ENCODE measurements at regions not wholly inside any gene's neighbourhood (a gene's known extent, or its start where the extent isn't known, plus 50 kb on each side); places are given as distances from the start of the nearest gene placed in this dataset.

GRCh38 chr1:63000508-63000907 lies 216.6 kb downstream of the ATG4C start:
- H4K20me1 ChIP-seq (ENCODE audit: insufficient read depth): no peaks in the 10 kb centered on the region
- no peak overlapping the region for H3K4me3 ChIP-seq (ENCODE audit: low read length)
- H3K36me3 ChIP-seq (ENCODE audit: insufficient read depth, low read length): no peaks in the 10 kb centered on the region
- no peaks in the 10 kb centered on the region for H3K79me2 ChIP-seq (replicated peaks; ENCODE audit: insufficient read depth, low read length)
- TF ChIP-seq TAF1 (IDR thresholded peaks at IDR 0.05; ENCODE audit: low read depth): no peak
- TF ChIP-seq REST (IDR thresholded peaks at IDR 0.05; ENCODE audit: borderline replicate concordance): no peak
- H3K9me3 ChIP-seq (ENCODE audit: low read length): no peaks in the 10 kb centered on the region
- no peak overlapping the region for H2AFZ ChIP-seq (ENCODE audit: low read depth, low read length)
- H3K9ac ChIP-seq (ENCODE audit: low read length): no peak overlapping the region
- no peaks in the 10 kb centered on the region for H3F3A ChIP-seq (ENCODE audit: insufficient read depth, low read length, poor library complexity, severe bottlenecking)
- H3K9me2 ChIP-seq (ENCODE audit: insufficient read depth, low read length): no peaks in the 10 kb centered on the region
- H3K4me2 ChIP-seq (ENCODE audit: low read length): no peak overlapping the region
- no peak overlapping the region for H3K27ac ChIP-seq (ENCODE audit: low read length)
- no peaks in the 10 kb centered on the region for H3K27me3 ChIP-seq (ENCODE audit: insufficient read depth, low read depth, low read length)

- Histone ChIP-seq H3K27ac (ENCODE audit: low read length) (no peak overlapping the region), H3K9ac (ENCODE audit: low read length) (no peak overlapping the region), H3K79me2 (replicated peaks; ENCODE audit: insufficient read depth, low read length) (no peaks in the 10 kb centered on the region), H2AFZ (ENCODE audit: low read depth, low read length) (no peak overlapping the region), H3K4me3 (ENCODE audit: low read length) (no peak overlapping the region), H4K20me1 (ENCODE audit: insufficient read depth) (no peaks in the 10 kb centered on the region), H3K4me2 (ENCODE audit: low read length) (no peak overlapping the region), H3K9me3 (ENCODE audit: low read length) (no peaks in the 10 kb centered on the region), H3K27me3 (ENCODE audit: insufficient read depth, low read depth, low read length) (no peaks in the 10 kb centered on the region), H3F3A (ENCODE audit: insufficient read depth, low read length, poor library complexity, severe bottlenecking) (no peaks in the 10 kb centered on the region), H3K36me3 (ENCODE audit: insufficient read depth, low read length) (no peaks in the 10 kb centered on the region), H3K9me2 (ENCODE audit: insufficient read depth, low read length) (no peaks in the 10 kb centered on the region)
- TF ChIP-seq TAF1 (IDR thresholded peaks at IDR 0.05; ENCODE audit: low read depth): no peak
- peak; percentile 34 for TF ChIP-seq CTCF (IDR thresholded peaks at IDR 0.05; ENCODE audit: poor library complexity, severe bottlenecking)
- no peak for TF ChIP-seq REST (IDR thresholded peaks at IDR 0.05; ENCODE audit: borderline replicate concordance)
- no peak for TF ChIP-seq MXI1 (conservative IDR thresholded peaks at IDR 0.05; ENCODE audit: poor library complexity, severe bottlenecking)
- TF ChIP-seq POLR2AphosphoS5 (IDR thresholded peaks at IDR 0.05): no peak
- peak; percentile 51 for TF ChIP-seq RAD21 (conservative IDR thresholded peaks at IDR 0.05)
- TF ChIP-seq SMC3 (conservative IDR thresholded peaks at IDR 0.05; ENCODE audit: poor library complexity): peak; percentile 29
- TF ChIP-seq EP300 (conservative IDR thresholded peaks at IDR 0.05; ENCODE audit: poor library complexity, severe bottlenecking): no peak
- no peak for TF ChIP-seq EZH2 (IDR thresholded peaks at IDR 0.05; ENCODE audit: borderline replicate concordance, insufficient read depth, low read length, poor library complexity, severe bottlenecking)
These were observed 220.9 kb downstream of the ATG4C start for GRCh38 chr1:63004868-63005267.

All from neural cell (in vitro differentiated cells).